Neural progenitor cell (in vitro differentiated cells): ENCODE measurements at regions not wholly inside any gene's neighbourhood (a gene's known extent, or its start where the extent isn't known, plus 50 kb on each side); places are given as distances from the start of the nearest gene placed in this dataset.

Experiments used
- EZH2 ChIP-seq: fragments of 200-600 bp; sonication (generic); IDR thresholded peaks from 2 replicates; pipeline ENCODE4 v1.6.1; 2017; ENCODE audit warnings: antibody characterized with exemption, mild to moderate bottlenecking, moderate library complexity
- EZH2phosphoT487 ChIP-seq: fragments of 200-600 bp; sonication (generic); IDR thresholded peaks from 2 replicates; pipeline ENCODE4 v1.6.1; 2017; ENCODE audit warnings: antibody characterized with exemption
- TF ChIP-seq, protein P1 (sequence below): fragments of 200-600 bp; sonication (generic); IDR thresholded peaks from 2 replicates; pipeline ENCODE4 v1.5.1; 2017; ENCODE audit warnings: antibody characterized with exemption, mild to moderate bottlenecking

DNA sequence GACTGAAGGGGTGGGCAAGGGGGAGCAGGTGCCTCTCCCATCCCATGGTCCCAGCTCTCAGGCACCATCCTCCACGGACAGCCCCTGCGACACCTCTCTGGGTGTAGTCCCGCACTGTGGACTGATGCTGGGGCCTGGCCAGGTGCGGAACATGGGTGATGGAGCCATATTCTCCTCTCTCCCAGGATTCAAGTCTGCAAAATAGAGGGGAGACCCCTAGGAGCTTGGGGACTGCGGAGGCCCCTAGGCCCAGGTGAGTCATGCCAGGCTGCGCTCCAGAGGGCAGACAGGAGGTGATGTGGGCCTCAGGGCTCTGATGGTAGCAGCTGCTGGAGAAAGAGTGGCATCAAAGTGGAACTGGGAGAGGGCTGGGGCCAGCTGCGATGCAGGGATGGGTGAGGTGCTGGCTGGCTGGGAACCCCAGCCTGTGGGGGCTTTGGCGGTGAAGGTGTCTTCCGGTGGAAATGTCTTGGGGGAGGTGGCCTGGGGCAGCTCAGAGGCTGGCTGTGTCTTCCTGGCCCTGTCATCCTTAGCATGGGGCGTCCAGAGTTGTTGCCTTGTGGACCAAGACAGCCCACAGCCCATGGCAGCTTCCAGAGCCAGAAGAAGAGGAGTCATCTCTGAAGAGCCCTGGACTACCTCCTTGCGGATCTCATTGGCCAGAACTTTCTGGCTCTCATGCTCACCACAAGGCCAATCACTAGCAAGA, 149.1 kb downstream of the KIF26A start:
- TF ChIP-seq, protein P1, sequence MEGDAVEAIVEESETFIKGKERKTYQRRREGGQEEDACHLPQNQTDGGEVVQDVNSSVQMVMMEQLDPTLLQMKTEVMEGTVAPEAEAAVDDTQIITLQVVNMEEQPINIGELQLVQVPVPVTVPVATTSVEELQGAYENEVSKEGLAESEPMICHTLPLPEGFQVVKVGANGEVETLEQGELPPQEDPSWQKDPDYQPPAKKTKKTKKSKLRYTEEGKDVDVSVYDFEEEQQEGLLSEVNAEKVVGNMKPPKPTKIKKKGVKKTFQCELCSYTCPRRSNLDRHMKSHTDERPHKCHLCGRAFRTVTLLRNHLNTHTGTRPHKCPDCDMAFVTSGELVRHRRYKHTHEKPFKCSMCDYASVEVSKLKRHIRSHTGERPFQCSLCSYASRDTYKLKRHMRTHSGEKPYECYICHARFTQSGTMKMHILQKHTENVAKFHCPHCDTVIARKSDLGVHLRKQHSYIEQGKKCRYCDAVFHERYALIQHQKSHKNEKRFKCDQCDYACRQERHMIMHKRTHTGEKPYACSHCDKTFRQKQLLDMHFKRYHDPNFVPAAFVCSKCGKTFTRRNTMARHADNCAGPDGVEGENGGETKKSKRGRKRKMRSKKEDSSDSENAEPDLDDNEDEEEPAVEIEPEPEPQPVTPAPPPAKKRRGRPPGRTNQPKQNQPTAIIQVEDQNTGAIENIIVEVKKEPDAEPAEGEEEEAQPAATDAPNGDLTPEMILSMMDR = no peak
- TF ChIP-seq EZH2phosphoT487 (no peak), EZH2 (no peak)
